Stimulated activated CD8-positive, alpha-beta memory T cell treated with anti-CD3 and anti-CD28 coated beads, Interleukin-12 subunit alpha, Interleukin-12 subunit beta, amount 100 ng/mL, for 1 hour (primary cell): ENCODE measurements at regions not wholly inside any gene's neighbourhood (a gene's known extent, or its start where the extent isn't known, plus 50 kb on each side); places are given as distances from the start of the nearest gene placed in this dataset.

Experiments
- DNase-seq: peaks from one replicate; pipeline ENCODE4 v3.0.0-alpha.2; 2020; ENCODE audit warnings: low read depth

GRCh38 chr9:105146677-105147076, 97.8 kb upstream of the SLC44A1 start:
- DNase-seq = no peak

GRCh38 chr9:105147110-105147871, 97.2 kb upstream of the SLC44A1 start:
- DNase-seq = no peak

GRCh38 chr9:105148328-105149006, 96.0 kb upstream of the SLC44A1 start:
- DNase-seq = no peak

- DNase-seq = no peak
Observed at GRCh38 chr9:105150991-105151685, 93.3 kb upstream of the SLC44A1 start.

- DNase-seq = no peak
Observed at GRCh38 chr9:105151686-105151995, 92.8 kb upstream of the SLC44A1 start.

- no peak for DNase-seq
Observed at GRCh38 chr9:105154723-105155191, 89.7 kb upstream of the SLC44A1 start.

GRCh38 chr9:105157171-105157583, 87.3 kb upstream of the SLC44A1 start:
- no peak for DNase-seq

GRCh38 chr9:105158020-105158419, 86.4 kb upstream of the SLC44A1 start:
- DNase-seq = no peak

GRCh38 chr9:105158898-105159297, 85.6 kb upstream of the SLC44A1 start:
- no peak for DNase-seq

- no peak for DNase-seq
Observed at GRCh38 chr9:105168870-105169319, 75.6 kb upstream of the SLC44A1 start.

GRCh38 chr9:105171076-105171475, 73.4 kb upstream of the SLC44A1 start:
- no peak for DNase-seq

GRCh38 chr9:105171589-105171988, 72.9 kb upstream of the SLC44A1 start:
- no peak for DNase-seq

GRCh38 chr9:105172436-105172835, 72.0 kb upstream of the SLC44A1 start:
- DNase-seq = no peak

GRCh38 chr9:105173306-105173705, 71.1 kb upstream of the SLC44A1 start:
- no peak for DNase-seq

GRCh38 chr9:105173826-105174225, 70.6 kb upstream of the SLC44A1 start:
- no peak for DNase-seq

- no peak for DNase-seq
Observed at GRCh38 chr9:105176194-105176593, 68.3 kb upstream of the SLC44A1 start.

- DNase-seq = no peak
Observed at GRCh38 chr9:105178076-105178475, 66.4 kb upstream of the SLC44A1 start.

- no peak for DNase-seq
Observed at GRCh38 chr9:105187781-105188180, 56.7 kb upstream of the SLC44A1 start.

GRCh38 chr9:105188746-105189145, 55.7 kb upstream of the SLC44A1 start:
- no peak for DNase-seq

- DNase-seq = no peak
Observed at GRCh38 chr9:105191508-105192121, 52.8 kb upstream of the SLC44A1 start.

GRCh38 chr9:105193560-105193959, 50.9 kb upstream of the SLC44A1 start:
- DNase-seq = no peak

- DNase-seq = no peak
Observed at GRCh38 chr9:105194234-105194633, 50.2 kb upstream of the SLC44A1 start.
